ENCODE measurements at regions not wholly inside any gene's neighbourhood (a gene's known extent, or its start where the extent isn't known, plus 50 kb on each side); places are given as distances from the start of the nearest gene placed in this dataset.

GRCh38 chr1:199123615-199124014 lies 484.8 kb downstream of the PTPRC start:
- TF ChIP-seq, protein P1, sequence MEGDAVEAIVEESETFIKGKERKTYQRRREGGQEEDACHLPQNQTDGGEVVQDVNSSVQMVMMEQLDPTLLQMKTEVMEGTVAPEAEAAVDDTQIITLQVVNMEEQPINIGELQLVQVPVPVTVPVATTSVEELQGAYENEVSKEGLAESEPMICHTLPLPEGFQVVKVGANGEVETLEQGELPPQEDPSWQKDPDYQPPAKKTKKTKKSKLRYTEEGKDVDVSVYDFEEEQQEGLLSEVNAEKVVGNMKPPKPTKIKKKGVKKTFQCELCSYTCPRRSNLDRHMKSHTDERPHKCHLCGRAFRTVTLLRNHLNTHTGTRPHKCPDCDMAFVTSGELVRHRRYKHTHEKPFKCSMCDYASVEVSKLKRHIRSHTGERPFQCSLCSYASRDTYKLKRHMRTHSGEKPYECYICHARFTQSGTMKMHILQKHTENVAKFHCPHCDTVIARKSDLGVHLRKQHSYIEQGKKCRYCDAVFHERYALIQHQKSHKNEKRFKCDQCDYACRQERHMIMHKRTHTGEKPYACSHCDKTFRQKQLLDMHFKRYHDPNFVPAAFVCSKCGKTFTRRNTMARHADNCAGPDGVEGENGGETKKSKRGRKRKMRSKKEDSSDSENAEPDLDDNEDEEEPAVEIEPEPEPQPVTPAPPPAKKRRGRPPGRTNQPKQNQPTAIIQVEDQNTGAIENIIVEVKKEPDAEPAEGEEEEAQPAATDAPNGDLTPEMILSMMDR (IDR thresholded peaks at IDR 0.05 in 4 of 5, conservative IDR thresholded peaks at IDR 0.05 in 1 of 5): no peak
- no peak for TF ChIP-seq POLR2A (IDR thresholded peaks at IDR 0.05)

Measured in gastrocnemius medialis (tissue), 4 donors.